ENCODE measurements at regions not wholly inside any gene's neighbourhood (a gene's known extent, or its start where the extent isn't known, plus 50 kb on each side); places are given as distances from the start of the nearest gene placed in this dataset.

- H3K4me2 ChIP-seq (ENCODE audit: insufficient read depth, low read length) = no peak overlapping the region
- H3K36me3 ChIP-seq (ENCODE audit: insufficient read depth, low read length) = no peaks in the 10 kb centered on the region
- H3K27me3 ChIP-seq (ENCODE audit: insufficient read depth, low read length) = no peaks in the 10 kb centered on the region
- no peaks in the 10 kb centered on the region for H3K9me3 ChIP-seq (ENCODE audit: low read depth, low read length)
- no peak overlapping the region for H3K27ac ChIP-seq (ENCODE audit: low read depth, low read length)
- DNase-seq (ENCODE audit: insufficient read length, low spot score, missing footprints) = no peak
- no peaks in the 10 kb centered on the region for H3K79me2 ChIP-seq (ENCODE audit: insufficient read depth, low read length)
- no peak overlapping the region for H3K4me3 ChIP-seq (ENCODE audit: insufficient read depth, low read length)
- H2AFZ ChIP-seq (ENCODE audit: low read length) = no peak overlapping the region
- no peaks in the 10 kb centered on the region for H3K4me1 ChIP-seq (ENCODE audit: insufficient read depth, low read length)
- TF ChIP-seq, protein P1, sequence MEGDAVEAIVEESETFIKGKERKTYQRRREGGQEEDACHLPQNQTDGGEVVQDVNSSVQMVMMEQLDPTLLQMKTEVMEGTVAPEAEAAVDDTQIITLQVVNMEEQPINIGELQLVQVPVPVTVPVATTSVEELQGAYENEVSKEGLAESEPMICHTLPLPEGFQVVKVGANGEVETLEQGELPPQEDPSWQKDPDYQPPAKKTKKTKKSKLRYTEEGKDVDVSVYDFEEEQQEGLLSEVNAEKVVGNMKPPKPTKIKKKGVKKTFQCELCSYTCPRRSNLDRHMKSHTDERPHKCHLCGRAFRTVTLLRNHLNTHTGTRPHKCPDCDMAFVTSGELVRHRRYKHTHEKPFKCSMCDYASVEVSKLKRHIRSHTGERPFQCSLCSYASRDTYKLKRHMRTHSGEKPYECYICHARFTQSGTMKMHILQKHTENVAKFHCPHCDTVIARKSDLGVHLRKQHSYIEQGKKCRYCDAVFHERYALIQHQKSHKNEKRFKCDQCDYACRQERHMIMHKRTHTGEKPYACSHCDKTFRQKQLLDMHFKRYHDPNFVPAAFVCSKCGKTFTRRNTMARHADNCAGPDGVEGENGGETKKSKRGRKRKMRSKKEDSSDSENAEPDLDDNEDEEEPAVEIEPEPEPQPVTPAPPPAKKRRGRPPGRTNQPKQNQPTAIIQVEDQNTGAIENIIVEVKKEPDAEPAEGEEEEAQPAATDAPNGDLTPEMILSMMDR (IDR thresholded peaks at IDR 0.05; ENCODE audit: extremely low read depth, low read depth, low read length) = no peak
- no peaks in the 10 kb centered on the region for H4K20me1 ChIP-seq (ENCODE audit: insufficient read depth, low read length)
Measured at GRCh38 chr4:96681218-96681617, 841.3 kb downstream of the PDHA2 start.

DNA sequence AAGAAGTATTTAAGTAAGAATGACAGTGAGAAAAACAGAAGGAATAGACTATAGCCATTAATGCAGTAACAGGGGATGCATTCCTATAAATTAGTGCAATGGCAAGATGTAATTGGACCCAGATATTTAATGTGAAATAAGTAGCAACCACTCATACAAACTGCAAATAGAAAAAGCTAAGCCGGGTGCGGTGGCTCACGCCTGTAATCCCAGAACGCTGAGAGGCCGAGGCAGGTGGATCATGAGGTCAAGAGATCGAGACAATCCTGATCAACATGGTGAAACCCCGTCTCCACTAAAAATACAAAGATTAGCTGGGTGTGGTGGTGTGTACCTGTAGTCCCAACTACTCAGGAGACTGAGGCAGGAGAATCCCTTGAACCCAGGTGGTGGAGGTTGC lies 845.8 kb downstream of the PDHA2 start:
- Histone ChIP-seq H3K27ac (ENCODE audit: low read depth, low read length) (no peak overlapping the region), H3K36me3 (ENCODE audit: insufficient read depth, low read length) (no peaks in the 10 kb centered on the region), H3K9me3 (ENCODE audit: low read depth, low read length) (no peaks in the 10 kb centered on the region), H3K79me2 (ENCODE audit: insufficient read depth, low read length) (no peaks in the 10 kb centered on the region), H3K4me1 (ENCODE audit: insufficient read depth, low read length) (no peaks in the 10 kb centered on the region), H4K20me1 (ENCODE audit: insufficient read depth, low read length) (no peaks in the 10 kb centered on the region), H3K4me2 (ENCODE audit: insufficient read depth, low read length) (no peak overlapping the region), H2AFZ (ENCODE audit: low read length) (no peak overlapping the region), H3K4me3 (ENCODE audit: insufficient read depth, low read length) (no peak overlapping the region), H3K27me3 (ENCODE audit: insufficient read depth, low read length) (no peaks in the 10 kb centered on the region)
- TF ChIP-seq, protein P1 (IDR thresholded peaks at IDR 0.05; ENCODE audit: extremely low read depth, low read depth, low read length) = no peak
- DNase-seq (ENCODE audit: insufficient read length, low spot score, missing footprints) = no peak

GRCh38 chr4:96691521-96691920 lies 851.6 kb downstream of the PDHA2 start:
- TF ChIP-seq, protein P1 (IDR thresholded peaks at IDR 0.05; ENCODE audit: extremely low read depth, low read depth, low read length) = no peak
- H3K36me3 ChIP-seq (ENCODE audit: insufficient read depth, low read length) = no peaks in the 10 kb centered on the region

DNA sequence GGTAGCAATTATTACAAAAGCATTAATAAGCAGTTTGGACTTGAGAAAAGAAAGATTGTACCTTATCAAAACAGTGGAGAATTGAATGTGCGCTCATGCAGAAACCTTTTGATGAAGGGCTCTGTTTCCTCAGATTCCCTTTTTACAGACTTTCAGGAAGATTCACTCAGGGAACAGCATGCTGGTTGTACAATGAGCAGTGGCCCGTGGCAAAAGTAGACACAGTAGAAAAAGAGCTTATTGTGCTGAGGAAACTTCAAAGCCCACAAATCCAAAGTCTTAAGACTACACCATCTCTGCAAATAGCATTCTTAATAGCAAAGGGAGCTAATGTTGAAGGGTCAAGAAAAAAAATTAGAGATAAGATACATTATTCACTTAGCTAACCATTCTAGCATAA lies 858.9 kb downstream of the PDHA2 start:
- peaks cover 2% of the 10 kb centered on the region for H3K9me3 ChIP-seq (ENCODE audit: low read depth, low read length)
- H3K27ac ChIP-seq (ENCODE audit: low read depth, low read length) = no peak overlapping the region
- TF ChIP-seq, protein P1 (IDR thresholded peaks at IDR 0.05; ENCODE audit: extremely low read depth, low read depth, low read length) = no peak
- no peak overlapping the region for H3K4me3 ChIP-seq (ENCODE audit: insufficient read depth, low read length)
- H3K4me2 ChIP-seq (ENCODE audit: insufficient read depth, low read length) = no peak overlapping the region
- no peaks in the 10 kb centered on the region for H3K79me2 ChIP-seq (ENCODE audit: insufficient read depth, low read length)
- DNase-seq (ENCODE audit: insufficient read length, low spot score, missing footprints) = no peak
- no peaks in the 10 kb centered on the region for H3K27me3 ChIP-seq (ENCODE audit: insufficient read depth, low read length)
- H3K4me1 ChIP-seq (ENCODE audit: insufficient read depth, low read length) = no peaks in the 10 kb centered on the region
- no peaks in the 10 kb centered on the region for H4K20me1 ChIP-seq (ENCODE audit: insufficient read depth, low read length)
- no peak overlapping the region for H2AFZ ChIP-seq (ENCODE audit: low read length)
- H3K36me3 ChIP-seq (ENCODE audit: insufficient read depth, low read length) = no peaks in the 10 kb centered on the region

More at GRCh38 chr4:96691521-96691920, 851.6 kb downstream of the PDHA2 start:
- H3K9me3 ChIP-seq (ENCODE audit: low read depth, low read length) = no peaks in the 10 kb centered on the region
- no peaks in the 10 kb centered on the region for H3K4me1 ChIP-seq (ENCODE audit: insufficient read depth, low read length)
- H4K20me1 ChIP-seq (ENCODE audit: insufficient read depth, low read length) = no peaks in the 10 kb centered on the region
- H3K4me2 ChIP-seq (ENCODE audit: insufficient read depth, low read length) = no peak overlapping the region
- H3K27ac ChIP-seq (ENCODE audit: low read depth, low read length) = no peak overlapping the region
- H2AFZ ChIP-seq (ENCODE audit: low read length) = no peak overlapping the region
- H3K4me3 ChIP-seq (ENCODE audit: insufficient read depth, low read length) = no peak overlapping the region
- DNase-seq (ENCODE audit: insufficient read length, low spot score, missing footprints) = no peak
- H3K27me3 ChIP-seq (ENCODE audit: insufficient read depth, low read length) = no peaks in the 10 kb centered on the region
- H3K79me2 ChIP-seq (ENCODE audit: insufficient read depth, low read length) = no peaks in the 10 kb centered on the region
